HEK293 (cell line): ENCODE measurements at regions not wholly inside any gene's neighbourhood (a gene's known extent, or its start where the extent isn't known, plus 50 kb on each side); places are given as distances from the start of the nearest gene placed in this dataset.

Experiments
- CTCF ChIA-PET: fragments of 350-600 bp; formaldehyde crosslinking; extraction: SDS; loops from one replicate; lab custom pipeline; 2021; ENCODE audit warnings: antibody characterized with exemption; lab: Yijun Ruan, JAX
- POLR2A ChIA-PET: fragments of 300-600 bp; formaldehyde crosslinking; extraction: SDS; loops from one replicate; lab custom pipeline; 2020; ENCODE audit warnings: antibody characterized with exemption, inconsistent platforms; lab: Yijun Ruan, JAX
- H3K27ac ChIP-seq: fragments of 200-500 bp; sonication (Bioruptor generic); 2 replicates; pipeline ENCODE4 v1.5.1; 2014; ENCODE audit warnings: low read depth, low read length, control low read depth, inconsistent platforms; ENCODE audit errors: extremely low read depth
- H3K36me3 ChIP-seq, 2 experiments: fragments of 200-500 bp in 1 of 2; sonication (Bioruptor generic) in 1 of 2; 1 replicate in 1 of 2; 2 replicates in 1 of 2; pipeline ENCODE4 v1.5.1; 2014 to 2017; ENCODE audit warnings: inconsistent platforms in 2 of 2, low read length in 2 of 2; ENCODE audit not compliant: control insufficient read depth in 2 of 2, insufficient read depth in 1 of 2
- H3K4me1 ChIP-seq: fragments of 200-500 bp; sonication (Bioruptor generic); 2 replicates; pipeline ENCODE4 v1.5.1; 2014; ENCODE audit warnings: mild to moderate bottlenecking, low read length, inconsistent platforms; ENCODE audit not compliant: control insufficient read depth, insufficient read depth
- H3K4me3 ChIP-seq: 2 replicates; pipeline ENCODE4 v1.5.1; 2011; ENCODE audit warnings: low read depth, mild to moderate bottlenecking, control low read depth, low read length, moderate library complexity
- H3K9me3 ChIP-seq: fragments of 200-500 bp; sonication (Bioruptor generic); 2 replicates; pipeline ENCODE4 v1.5.1; 2014; ENCODE audit warnings: low read depth, low read length, inconsistent platforms; ENCODE audit not compliant: control insufficient read depth, insufficient read depth
- GLIS2 ChIP-seq: fragments of 450-650 bp; formaldehyde crosslinking; IDR thresholded peaks from 2 replicates; pipeline ENCODE4 v1.5.1; 2016; ENCODE audit warnings: missing biosample characterization, missing genetic modification characterization
- MYNN ChIP-seq: fragments of 450-650 bp; formaldehyde crosslinking; IDR thresholded peaks from 2 replicates; pipeline ENCODE4 v1.5.1; 2016; ENCODE audit warnings: missing biosample characterization, missing genetic modification characterization, borderline replicate concordance
- OSR2 ChIP-seq: fragments of 450-650 bp; formaldehyde crosslinking; IDR thresholded peaks from 2 replicates; pipeline ENCODE4 v1.5.1; 2016; ENCODE audit warnings: missing biosample characterization, missing genetic modification characterization
- ZBTB44 ChIP-seq: fragments of 450-650 bp; IDR thresholded peaks from 2 replicates; pipeline ENCODE4 v1.5.1; 2018; ENCODE audit warnings: missing biosample characterization, mild to moderate bottlenecking, missing genetic modification characterization
- ZBTB7A ChIP-seq: fragments of 450-650 bp; formaldehyde crosslinking; IDR thresholded peaks from 2 replicates; pipeline ENCODE4 v1.5.1; 2016; ENCODE audit warnings: low read depth, missing biosample characterization, missing genetic modification characterization
- ZFHX2 ChIP-seq: fragments of 450-650 bp; formaldehyde crosslinking; conservative IDR thresholded peaks from 2 replicates; pipeline ENCODE4 v1.5.1; 2016; ENCODE audit warnings: missing biosample characterization, missing genetic modification characterization
- ZFP3 ChIP-seq: fragments of 450-650 bp; formaldehyde crosslinking; IDR thresholded peaks from 2 replicates; pipeline ENCODE4 v1.5.1; 2016; ENCODE audit warnings: low read depth, missing biosample characterization, missing genetic modification characterization
- ZFP69B ChIP-seq: fragments of 450-650 bp; formaldehyde crosslinking; IDR thresholded peaks from 2 replicates; pipeline ENCODE4 v1.5.1; 2016; ENCODE audit warnings: missing biosample characterization, missing genetic modification characterization
- ZNF114 ChIP-seq: fragments of 450-650 bp; formaldehyde crosslinking; IDR thresholded peaks from 2 replicates; pipeline ENCODE4 v1.5.0; 2017; ENCODE audit warnings: missing biosample characterization, missing genetic modification characterization
- ZNF202 ChIP-seq: fragments of 450-650 bp; formaldehyde crosslinking; IDR thresholded peaks from 2 replicates; pipeline ENCODE4 v1.5.1; 2016; ENCODE audit warnings: missing biosample characterization, missing genetic modification characterization, borderline replicate concordance
- ZNF239 ChIP-seq: fragments of 450-650 bp; formaldehyde crosslinking; IDR thresholded peaks from 2 replicates; pipeline ENCODE4 v1.5.1; 2016; ENCODE audit warnings: missing biosample characterization, missing genetic modification characterization
- ZNF433 ChIP-seq: fragments of 450-650 bp; formaldehyde crosslinking; IDR thresholded peaks from 2 replicates; pipeline ENCODE4 v1.5.1; 2016; ENCODE audit warnings: missing biosample characterization, missing genetic modification characterization, low read depth
- ZNF473 ChIP-seq: fragments of 450-650 bp; formaldehyde crosslinking; IDR thresholded peaks from 2 replicates; pipeline ENCODE4 v1.5.1; 2017; ENCODE audit warnings: missing biosample characterization, missing genetic modification characterization
- ZNF561 ChIP-seq: fragments of 450-650 bp; IDR thresholded peaks from 2 replicates; pipeline ENCODE4 v1.5.1; 2018; ENCODE audit warnings: missing biosample characterization, missing genetic modification characterization, borderline replicate concordance
- ZNF621 ChIP-seq: fragments of 450-650 bp; formaldehyde crosslinking; IDR thresholded peaks from 2 replicates; pipeline ENCODE4 v1.5.1; 2017; ENCODE audit warnings: missing biosample characterization, missing genetic modification characterization
- ZNF654 ChIP-seq: fragments of 450-650 bp; formaldehyde crosslinking; IDR thresholded peaks from 2 replicates; pipeline ENCODE4 v1.5.1; 2016; ENCODE audit warnings: low read depth, missing biosample characterization, missing genetic modification characterization
- ZNF660 ChIP-seq: fragments of 450-650 bp; IDR thresholded peaks from 2 replicates; pipeline ENCODE4 v1.5.1; 2018; ENCODE audit warnings: missing biosample characterization, mild to moderate bottlenecking, missing genetic modification characterization
- ZNF692 ChIP-seq: fragments of 450-650 bp; formaldehyde crosslinking; IDR thresholded peaks from 2 replicates; pipeline ENCODE4 v1.5.1; 2016; ENCODE audit warnings: missing biosample characterization, missing genetic modification characterization
- ZNF747 ChIP-seq: fragments of 450-650 bp; formaldehyde crosslinking; IDR thresholded peaks from 2 replicates; pipeline ENCODE4 v1.5.1; 2016; ENCODE audit warnings: missing biosample characterization, missing genetic modification characterization
- ZNF776 ChIP-seq: fragments of 450-650 bp; formaldehyde crosslinking; IDR thresholded peaks from 2 replicates; pipeline ENCODE4 v1.5.0; 2017; ENCODE audit warnings: missing biosample characterization, missing genetic modification characterization, borderline replicate concordance
- ZSCAN16 ChIP-seq: fragments of 450-650 bp; formaldehyde crosslinking; IDR thresholded peaks from 2 replicates; pipeline ENCODE4 v1.5.1; 2016; ENCODE audit warnings: missing biosample characterization, missing genetic modification characterization
- TF ChIP-seq, protein P1 (sequence below): fragments of 450-650 bp; formaldehyde crosslinking; IDR thresholded peaks from 2 replicates; pipeline ENCODE4 v1.5.1; 2017; ENCODE audit warnings: missing biosample characterization, missing genetic modification characterization
- TF ChIP-seq, protein P2 (sequence below): fragments of 450-650 bp; formaldehyde crosslinking; IDR thresholded peaks from 2 replicates; pipeline ENCODE4 v1.5.1; 2017; ENCODE audit warnings: missing biosample characterization, mild to moderate bottlenecking, missing genetic modification characterization, moderate library complexity

GRCh38 chr22:46026899-46027210 lies 49.9 kb upstream of the WNT7B start:
- ChIA-PET POLR2A (interaction anchor here (1.0 kb wide), 1 partner anchor 241 kb away, joined by 3 read pairs; the partner anchor contains the start of gene TTC38), CTCF (interaction anchor here (0.6 to 1.4 kb wide), 6 partner anchors 12 to 164 kb away, joined by 3 to 6 read pairs (median 4); no protein-coding TSS in a partner anchor)
- Histone ChIP-seq H3K36me3 (no peaks in the 10 kb centered on the region), H3K9me3 (no peaks in the 10 kb centered on the region), H3K4me3 (no peak overlapping the region), H3K27ac (no peak overlapping the region), H3K4me1 (no peaks in the 10 kb centered on the region)
- TF ChIP-seq, protein P1, sequence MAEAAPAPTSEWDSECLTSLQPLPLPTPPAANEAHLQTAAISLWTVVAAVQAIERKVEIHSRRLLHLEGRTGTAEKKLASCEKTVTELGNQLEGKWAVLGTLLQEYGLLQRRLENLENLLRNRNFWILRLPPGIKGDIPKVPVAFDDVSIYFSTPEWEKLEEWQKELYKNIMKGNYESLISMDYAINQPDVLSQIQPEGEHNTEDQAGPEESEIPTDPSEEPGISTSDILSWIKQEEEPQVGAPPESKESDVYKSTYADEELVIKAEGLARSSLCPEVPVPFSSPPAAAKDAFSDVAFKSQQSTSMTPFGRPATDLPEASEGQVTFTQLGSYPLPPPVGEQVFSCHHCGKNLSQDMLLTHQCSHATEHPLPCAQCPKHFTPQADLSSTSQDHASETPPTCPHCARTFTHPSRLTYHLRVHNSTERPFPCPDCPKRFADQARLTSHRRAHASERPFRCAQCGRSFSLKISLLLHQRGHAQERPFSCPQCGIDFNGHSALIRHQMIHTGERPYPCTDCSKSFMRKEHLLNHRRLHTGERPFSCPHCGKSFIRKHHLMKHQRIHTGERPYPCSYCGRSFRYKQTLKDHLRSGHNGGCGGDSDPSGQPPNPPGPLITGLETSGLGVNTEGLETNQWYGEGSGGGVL (tag by site-specific recombination): no peak
- no peak for TF ChIP-seq ZNF692 (tag by site-specific recombination)
- TF ChIP-seq GLIS2 (tag by site-specific recombination): no peak
- TF ChIP-seq ZSCAN16: no peak
- TF ChIP-seq ZNF776 (tag by site-specific recombination): no peak
- no peak for TF ChIP-seq ZNF239 (tag by site-specific recombination)
- TF ChIP-seq, protein P2, sequence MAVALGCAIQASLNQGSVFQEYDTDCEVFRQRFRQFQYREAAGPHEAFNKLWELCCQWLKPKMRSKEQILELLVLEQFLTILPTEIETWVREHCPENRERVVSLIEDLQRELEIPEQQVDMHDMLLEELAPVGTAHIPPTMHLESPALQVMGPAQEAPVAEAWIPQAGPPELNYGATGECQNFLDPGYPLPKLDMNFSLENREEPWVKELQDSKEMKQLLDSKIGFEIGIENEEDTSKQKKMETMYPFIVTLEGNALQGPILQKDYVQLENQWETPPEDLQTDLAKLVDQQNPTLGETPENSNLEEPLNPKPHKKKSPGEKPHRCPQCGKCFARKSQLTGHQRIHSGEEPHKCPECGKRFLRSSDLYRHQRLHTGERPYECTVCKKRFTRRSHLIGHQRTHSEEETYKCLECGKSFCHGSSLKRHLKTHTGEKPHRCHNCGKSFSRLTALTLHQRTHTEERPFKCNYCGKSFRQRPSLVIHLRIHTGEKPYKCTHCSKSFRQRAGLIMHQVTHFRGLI (tag by site-specific recombination): no peak
- no peak for TF ChIP-seq ZNF561 (tag by site-specific recombination)
- no peak for TF ChIP-seq ZNF747 (tag by site-specific recombination)
- TF ChIP-seq ZFP69B (tag by site-specific recombination): no peak
- no peak for TF ChIP-seq ZFHX2
- no peak for TF ChIP-seq ZNF660 (tag by site-specific recombination)
- TF ChIP-seq OSR2 (tag by site-specific recombination): no peak
- TF ChIP-seq ZNF114 (tag by site-specific recombination): no peak
- no peak for TF ChIP-seq ZNF621
- TF ChIP-seq ZBTB44 (tag by site-specific recombination): no peak

- Histone ChIP-seq H3K4me1 (no peaks in the 10 kb centered on the region), H3K4me3 (no peak overlapping the region), H3K9me3 (no peaks in the 10 kb centered on the region), H3K27ac (no peak overlapping the region), H3K36me3 (no peaks in the 10 kb centered on the region)
- ChIA-PET POLR2A (interaction anchor here (0.8 to 0.9 kb wide), 2 partner anchors 9 to 15 kb away, joined by 3 read pairs; no protein-coding TSS in a partner anchor), CTCF (interaction anchor here (0.8 to 1.0 kb wide), 3 partner anchors 14 to 22 kb away, joined by 3 to 4 read pairs (median 3); no protein-coding TSS in a partner anchor)
- no peak for TF ChIP-seq ZNF202 (tag by site-specific recombination)
- no peak for TF ChIP-seq MYNN (tag by site-specific recombination)
- no peak for TF ChIP-seq ZNF654 (tag by site-specific recombination)
- TF ChIP-seq ZFP3: no peak
- no peak for TF ChIP-seq ZNF473 (tag by site-specific recombination)
- no peak for TF ChIP-seq ZNF433
- no peak for TF ChIP-seq ZBTB7A (tag by site-specific recombination)
Observed at GRCh38 chr22:46027211-46028105, 50.5 kb upstream of the WNT7B start.
